ENCODE measurements at regions not wholly inside any gene's neighbourhood (a gene's known extent, or its start where the extent isn't known, plus 50 kb on each side); places are given as distances from the start of the nearest gene placed in this dataset.

DNA sequence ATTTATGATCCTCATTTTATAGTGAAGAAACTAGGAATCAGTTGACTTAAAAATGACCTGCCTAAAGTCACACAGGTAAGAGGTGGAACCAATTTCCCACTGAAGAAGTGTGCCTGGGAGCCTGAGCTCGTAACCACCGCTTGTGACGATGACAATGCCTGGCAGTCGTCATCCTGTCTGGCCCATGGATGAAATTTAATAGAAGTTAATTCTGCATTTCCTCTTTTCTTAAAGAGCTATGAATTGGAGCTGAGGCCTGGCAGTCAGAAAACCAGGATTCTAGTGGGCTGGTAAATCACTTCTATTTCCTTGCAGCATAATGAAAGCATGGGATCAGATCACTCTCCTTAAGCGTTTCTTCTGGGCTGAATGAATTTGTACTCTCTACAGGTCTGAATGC is 200.0 kb upstream of the SGK1 start:
- TF ChIP-seq, protein P1, sequence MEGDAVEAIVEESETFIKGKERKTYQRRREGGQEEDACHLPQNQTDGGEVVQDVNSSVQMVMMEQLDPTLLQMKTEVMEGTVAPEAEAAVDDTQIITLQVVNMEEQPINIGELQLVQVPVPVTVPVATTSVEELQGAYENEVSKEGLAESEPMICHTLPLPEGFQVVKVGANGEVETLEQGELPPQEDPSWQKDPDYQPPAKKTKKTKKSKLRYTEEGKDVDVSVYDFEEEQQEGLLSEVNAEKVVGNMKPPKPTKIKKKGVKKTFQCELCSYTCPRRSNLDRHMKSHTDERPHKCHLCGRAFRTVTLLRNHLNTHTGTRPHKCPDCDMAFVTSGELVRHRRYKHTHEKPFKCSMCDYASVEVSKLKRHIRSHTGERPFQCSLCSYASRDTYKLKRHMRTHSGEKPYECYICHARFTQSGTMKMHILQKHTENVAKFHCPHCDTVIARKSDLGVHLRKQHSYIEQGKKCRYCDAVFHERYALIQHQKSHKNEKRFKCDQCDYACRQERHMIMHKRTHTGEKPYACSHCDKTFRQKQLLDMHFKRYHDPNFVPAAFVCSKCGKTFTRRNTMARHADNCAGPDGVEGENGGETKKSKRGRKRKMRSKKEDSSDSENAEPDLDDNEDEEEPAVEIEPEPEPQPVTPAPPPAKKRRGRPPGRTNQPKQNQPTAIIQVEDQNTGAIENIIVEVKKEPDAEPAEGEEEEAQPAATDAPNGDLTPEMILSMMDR (conservative IDR thresholded peaks at IDR 0.05; ENCODE audit: low read length), result no peak
- TF ChIP-seq EZH2phosphoT487 (IDR thresholded peaks at IDR 0.05; ENCODE audit: borderline replicate concordance), result no peak

Data from Loucy (cell line).